Esophagus muscularis mucosa (tissue), 4 donors: ENCODE measurements at regions not wholly inside any gene's neighbourhood (a gene's known extent, or its start where the extent isn't known, plus 50 kb on each side); places are given as distances from the start of the nearest gene placed in this dataset.

Source experiments
- DNase-seq: peaks from one replicate; pipeline ENCODE4 v3.0.0-alpha.2; 2017; ENCODE audit errors: extremely low spot score
- H3K27ac ChIP-seq, 4 donors: fragments of 200-600 bp; sonication (generic); replicated peaks in 1 of 4; 1 replicate in 3 of 4; 2 replicates in 1 of 4; pipeline ENCODE4 v1.5.1; 2016 to 2019; ENCODE audit warnings: mild to moderate bottlenecking in 1 of 4
- H3K27me3 ChIP-seq, 4 donors: fragments of 200-600 bp; sonication (generic); one replicate each; pipeline versions ENCODE4 v1.5.1 to v1.6.0; 2016 to 2019
- H3K36me3 ChIP-seq, 4 donors: fragments of 200-600 bp; sonication (generic); one replicate each; pipeline ENCODE4 v1.5.1; 2016 to 2019
- H3K4me1 ChIP-seq, 4 donors: fragments of 200-600 bp; sonication (generic); one replicate each; pipeline ENCODE4 v1.5.1; 2016 to 2019
- H3K4me3 ChIP-seq, 4 donors: fragments of 200-600 bp; sonication (generic); 1 replicate in 2 of 4; 2 replicates in 2 of 4; pipeline ENCODE4 v1.5.1; 2016 to 2019; ENCODE audit warnings: mild to moderate bottlenecking in 4 of 4, moderate library complexity in 1 of 4
- H3K9me3 ChIP-seq, 4 donors: fragments of 200-600 bp; sonication (generic); 1 replicate in 3 of 4; 2 replicates in 1 of 4; pipeline ENCODE4 v1.5.1; 2016 to 2019
- EP300 ChIP-seq: sonication (generic); formaldehyde crosslinking; IDR thresholded peaks from one replicate; pipeline ENCODE4 v1.6.1; 2017; ENCODE audit warnings: antibody characterized with exemption
- POLR2A ChIP-seq: fragments of 450-650 bp; IDR thresholded peaks from one replicate; pipeline ENCODE4 v1.6.1; 2017; ENCODE audit warnings: antibody characterized with exemption, moderate library complexity, mild to moderate bottlenecking, low read depth
- POLR2AphosphoS5 ChIP-seq, 2 donors: sonication (generic); formaldehyde crosslinking; IDR thresholded peaks; one replicate each; pipeline ENCODE4 v1.6.1; 2017; ENCODE audit warnings: antibody characterized with exemption in 2 of 2
- WGBS: methylation state at CpG from one replicate; pipeline ENCODE4 v1.1.5; 2018; 5-methylcytosine and 5-hydroxymethylcytosine counted together
- intact Hi-C: fragments of 100-400 bp; cut with DNase I; formaldehyde crosslinking; loops from one replicate; pipeline ENCODE4 v1.15.1; 2023
- TF ChIP-seq, protein P1 (sequence below), 3 experiments: fragments of 200-600 bp in 2 of 3; fragments of 450-650 bp in 1 of 3; sonication (generic) in 2 of 3; IDR thresholded peaks; one replicate each; pipeline ENCODE4 v1.5.1; 2017 to 2019; ENCODE audit warnings: antibody characterized with exemption in 3 of 3, mild to moderate bottlenecking in 2 of 3, moderate library complexity in 1 of 3

DNA sequence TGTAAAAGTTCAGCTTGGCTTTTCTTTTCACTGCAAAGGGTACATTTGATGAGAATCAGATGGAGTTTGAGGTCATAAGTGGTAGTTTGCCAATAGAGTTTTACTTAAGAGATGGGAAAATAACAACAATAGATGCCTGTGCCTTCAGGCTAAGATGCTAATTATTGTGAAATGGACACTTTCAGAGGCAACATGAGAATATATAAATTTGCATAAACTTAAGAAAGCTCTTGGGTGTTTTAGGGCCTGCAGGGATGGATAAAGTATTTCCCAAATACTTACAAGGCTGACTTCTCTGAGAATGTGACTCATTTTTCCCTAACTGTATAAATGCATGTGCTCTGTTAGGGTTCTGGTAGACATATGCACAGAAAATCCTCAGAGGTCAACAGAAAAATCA, 200.3 kb upstream of the SVIL start:
- no peak for DNase-seq
- Histone ChIP-seq H3K4me3 (no peak overlapping the region), H3K4me1 (peaks cover 21 to 57% (median 43%) of the 10 kb centered on the region in 4 donors), H3K9me3 (no peaks in the 10 kb centered on the region), H3K27ac (peak overlapping the region; percentile 86 to 96 (median 90)), H3K36me3 (no peaks in the 10 kb centered on the region), H3K27me3 (no peaks in the 10 kb centered on the region)
- TF ChIP-seq EP300 (no peak), POLR2AphosphoS5 (IDR thresholded peaks at IDR 0.05) (no peak), POLR2A (no peak)
- TF ChIP-seq, protein P1, sequence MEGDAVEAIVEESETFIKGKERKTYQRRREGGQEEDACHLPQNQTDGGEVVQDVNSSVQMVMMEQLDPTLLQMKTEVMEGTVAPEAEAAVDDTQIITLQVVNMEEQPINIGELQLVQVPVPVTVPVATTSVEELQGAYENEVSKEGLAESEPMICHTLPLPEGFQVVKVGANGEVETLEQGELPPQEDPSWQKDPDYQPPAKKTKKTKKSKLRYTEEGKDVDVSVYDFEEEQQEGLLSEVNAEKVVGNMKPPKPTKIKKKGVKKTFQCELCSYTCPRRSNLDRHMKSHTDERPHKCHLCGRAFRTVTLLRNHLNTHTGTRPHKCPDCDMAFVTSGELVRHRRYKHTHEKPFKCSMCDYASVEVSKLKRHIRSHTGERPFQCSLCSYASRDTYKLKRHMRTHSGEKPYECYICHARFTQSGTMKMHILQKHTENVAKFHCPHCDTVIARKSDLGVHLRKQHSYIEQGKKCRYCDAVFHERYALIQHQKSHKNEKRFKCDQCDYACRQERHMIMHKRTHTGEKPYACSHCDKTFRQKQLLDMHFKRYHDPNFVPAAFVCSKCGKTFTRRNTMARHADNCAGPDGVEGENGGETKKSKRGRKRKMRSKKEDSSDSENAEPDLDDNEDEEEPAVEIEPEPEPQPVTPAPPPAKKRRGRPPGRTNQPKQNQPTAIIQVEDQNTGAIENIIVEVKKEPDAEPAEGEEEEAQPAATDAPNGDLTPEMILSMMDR (IDR thresholded peaks at IDR 0.05) = no peak
- intact Hi-C loops = no loop called here

DNA sequence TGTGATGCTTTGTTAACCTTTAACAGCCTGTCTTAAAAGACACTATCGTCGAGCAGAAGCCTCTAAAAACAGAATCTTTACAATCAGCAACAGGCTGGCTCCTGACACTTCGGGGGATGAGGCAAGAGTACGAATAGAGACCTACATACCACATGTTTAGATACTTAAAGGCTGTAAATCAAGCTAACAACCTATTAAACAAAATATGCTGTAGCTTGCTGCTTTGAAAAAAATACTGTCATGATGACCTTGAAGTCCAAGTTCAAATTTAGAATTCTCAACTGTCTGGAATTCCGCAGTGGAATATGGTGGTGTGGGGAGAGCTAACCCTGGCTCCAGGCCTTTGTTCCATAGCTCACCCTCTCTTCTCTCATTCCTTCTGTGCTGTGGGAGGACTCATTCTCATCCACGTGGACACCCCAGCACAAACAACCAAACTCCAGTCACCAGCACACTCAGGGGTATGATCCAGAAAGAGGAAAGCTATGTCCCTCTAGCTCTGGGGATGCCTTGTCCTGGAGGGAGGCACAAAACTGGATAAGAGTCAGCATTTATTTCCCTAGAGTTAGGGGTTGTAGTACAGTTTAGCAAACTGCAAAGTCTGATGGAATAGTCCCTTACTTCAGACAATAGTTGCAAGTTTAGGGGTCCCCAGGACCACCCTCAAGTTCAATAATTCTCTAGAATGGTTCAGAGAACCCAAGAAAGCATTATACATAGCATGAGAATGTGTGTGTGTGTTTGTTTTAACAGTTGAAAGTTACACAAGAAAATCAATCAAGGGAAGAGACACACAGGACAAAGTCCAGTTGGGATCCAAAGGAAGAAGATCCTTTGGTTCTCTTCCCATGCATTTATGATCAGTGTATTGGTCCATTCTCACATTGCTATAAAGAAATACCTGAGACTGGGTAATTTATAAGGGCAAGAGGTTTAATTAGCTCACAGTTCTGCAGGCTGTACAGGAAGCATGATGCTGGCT, 196.1 kb upstream of the SVIL start:
- TF ChIP-seq EP300 = no peak
- TF ChIP-seq POLR2AphosphoS5 (IDR thresholded peaks at IDR 0.05) = peak; percentile 15 to 52
- no peak overlapping the region for H3K4me3 ChIP-seq
- 68% methylated on average over 6 of the region's 6 CpGs for WGBS
- peak overlapping the region; percentile 40 to 68 (median 47) for H3K27ac ChIP-seq
- H3K9me3 ChIP-seq = no peaks in the 10 kb centered on the region
- H3K36me3 ChIP-seq = no peaks in the 10 kb centered on the region
- no peak for DNase-seq
- intact Hi-C loops = no loop called here
- no peaks in the 10 kb centered on the region for H3K27me3 ChIP-seq
- H3K4me1 ChIP-seq = peaks cover 0 to 37% (median 21%) of the 10 kb centered on the region in 4 donors

DNA sequence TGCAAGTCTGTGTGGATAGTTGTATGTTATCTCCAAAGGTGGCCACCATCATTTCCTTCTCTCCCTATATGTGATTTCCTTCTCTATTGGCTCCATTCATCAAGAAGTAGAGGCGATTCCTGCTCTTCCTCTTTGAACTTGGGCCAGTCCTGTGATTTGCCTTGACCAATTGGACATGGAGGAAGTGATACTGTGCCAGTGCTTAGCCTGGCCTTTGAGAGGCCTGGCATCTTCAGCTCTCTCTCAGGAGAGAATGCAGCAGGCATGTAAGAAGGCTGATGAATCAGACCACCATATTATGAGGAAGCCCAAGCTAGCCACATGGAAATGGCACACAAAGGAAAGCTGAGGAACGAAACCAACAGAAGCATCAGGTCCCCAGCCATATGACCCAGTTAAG, 195.0 kb upstream of the SVIL start:
- no peak for DNase-seq
- Histone ChIP-seq H3K27ac (peak overlapping the region in 3 of 4 donors; percentile 40 to 68 (median 50)), H3K9me3 (no peaks in the 10 kb centered on the region), H3K36me3 (no peaks in the 10 kb centered on the region), H3K4me1 (peaks cover 0 to 30% (median 19%) of the 10 kb centered on the region in 4 donors), H3K27me3 (no peaks in the 10 kb centered on the region), H3K4me3 (no peak overlapping the region)
- TF ChIP-seq EP300 = no peak
- TF ChIP-seq, protein P1 (IDR thresholded peaks at IDR 0.05) = no peak
- WGBS = 94% methylated on average over 2 of the region's 2 CpGs
- intact Hi-C loops = no loop called here

DNA sequence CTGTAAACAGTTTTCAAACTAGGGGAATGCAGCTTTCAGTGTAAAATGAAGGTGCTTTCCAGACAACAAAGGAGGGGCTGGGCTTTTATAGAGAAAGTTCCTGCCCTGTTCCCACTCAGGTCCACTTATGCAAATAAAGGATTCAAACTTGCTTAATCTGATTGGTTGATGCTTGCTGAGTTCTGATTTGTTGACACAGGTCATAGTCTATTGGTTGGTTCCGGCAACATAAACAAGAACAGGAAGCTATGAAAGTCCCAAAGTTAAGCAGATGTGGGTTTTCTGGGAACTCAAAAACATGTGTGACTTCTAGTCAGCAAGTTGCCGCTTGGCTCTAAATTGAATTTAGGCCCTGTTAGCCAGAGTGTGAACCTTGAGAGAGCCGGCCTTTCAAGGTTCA, 194.2 kb upstream of the SVIL start:
- Histone ChIP-seq H3K4me3 (no peak overlapping the region), H3K27ac (peak overlapping the region in 3 of 4 donors; percentile 5 to 50 (median 20)), H3K4me1 (peaks cover 0 to 22% (median 16%) of the 10 kb centered on the region in 4 donors), H3K9me3 (no peaks in the 10 kb centered on the region), H3K27me3 (no peaks in the 10 kb centered on the region), H3K36me3 (no peaks in the 10 kb centered on the region)
- WGBS = 72% methylated on average over 3 of the region's 3 CpGs
- intact Hi-C loops = no loop called here
- TF ChIP-seq EP300 = no peak
- TF ChIP-seq, protein P1 (IDR thresholded peaks at IDR 0.05) = no peak
- TF ChIP-seq POLR2A = no peak
- TF ChIP-seq POLR2AphosphoS5 (IDR thresholded peaks at IDR 0.05) = no peak
- DNase-seq = no peak

DNA sequence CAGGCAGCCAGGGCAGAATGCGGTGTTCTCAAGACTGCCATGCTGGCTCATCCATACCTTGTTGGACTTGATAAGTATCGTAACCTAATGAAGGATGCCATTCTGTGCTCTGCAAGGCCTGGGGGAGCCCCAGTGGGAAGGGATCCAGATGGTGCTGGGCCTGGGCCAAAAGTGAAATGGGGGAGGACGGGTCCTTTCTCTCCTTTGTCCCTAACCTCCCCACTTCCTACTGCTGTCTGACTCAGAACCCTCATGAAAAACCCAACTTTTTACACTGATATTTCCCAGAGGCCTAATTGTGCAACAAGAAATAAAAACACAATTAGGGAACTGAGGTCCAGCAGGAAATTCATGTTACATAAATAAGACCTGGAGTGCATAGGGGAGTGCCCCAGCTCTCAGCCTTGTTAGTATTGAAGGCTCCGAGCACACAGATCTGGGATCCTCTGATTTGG, 193.7 kb upstream of the SVIL start:
- no peak for DNase-seq
- peaks cover 0 to 20% (median 17%) of the 10 kb centered on the region in 4 donors for H3K4me1 ChIP-seq
- no peaks in the 10 kb centered on the region for H3K36me3 ChIP-seq
- H3K9me3 ChIP-seq = no peaks in the 10 kb centered on the region
- no peak overlapping the region for H3K4me3 ChIP-seq
- TF ChIP-seq EP300 (no peak), POLR2AphosphoS5 (IDR thresholded peaks at IDR 0.05) (no peak), POLR2A (no peak)
- TF ChIP-seq, protein P1 (IDR thresholded peaks at IDR 0.05) = no peak
- H3K27ac ChIP-seq = peak overlapping the region in 3 of 4 donors; percentile 5 to 50 (median 20)
- intact Hi-C loops = no loop called here
- 69% methylated on average over 4 of the region's 4 CpGs for WGBS
- no peaks in the 10 kb centered on the region for H3K27me3 ChIP-seq
